ENCODE measurements at regions not wholly inside any gene's neighbourhood (a gene's known extent, or its start where the extent isn't known, plus 50 kb on each side); places are given as distances from the start of the nearest gene placed in this dataset.

- DNase-seq = no peak
Observed at GRCh38 chr16:73326770-73327470, 279.0 kb upstream of the ZFHX3 start.

DNA sequence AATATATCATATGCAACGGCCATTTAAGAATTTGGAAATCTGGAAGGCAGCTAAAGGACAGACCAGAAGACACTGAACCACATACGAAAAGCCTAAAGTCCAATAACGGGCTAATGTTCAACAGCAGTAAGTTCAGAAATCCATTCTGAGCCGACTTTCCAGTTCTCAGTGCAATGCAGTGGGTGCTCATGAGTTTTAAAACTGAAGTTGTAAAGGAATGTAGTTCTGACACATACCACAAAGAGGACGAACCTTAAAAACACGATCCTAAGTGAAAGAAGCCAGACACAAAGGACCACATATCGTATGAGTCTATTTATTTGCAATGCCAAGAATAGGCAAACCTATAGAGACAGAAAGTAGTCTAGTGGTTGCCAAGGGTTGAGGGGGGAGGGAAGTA lies 278.3 kb upstream of the ZFHX3 start:
- DNase-seq = no peak

- DNase-seq = no peak
Observed at GRCh38 chr16:73323880-73324279, 276.0 kb upstream of the ZFHX3 start.

- no peak for DNase-seq
Observed at GRCh38 chr16:73322856-73323255, 274.9 kb upstream of the ZFHX3 start.

- no peak for DNase-seq
Observed at GRCh38 chr16:73321853-73322252, 273.9 kb upstream of the ZFHX3 start.

GRCh38 chr16:73319737-73320136 lies 271.8 kb upstream of the ZFHX3 start:
- DNase-seq = no peak

DNA sequence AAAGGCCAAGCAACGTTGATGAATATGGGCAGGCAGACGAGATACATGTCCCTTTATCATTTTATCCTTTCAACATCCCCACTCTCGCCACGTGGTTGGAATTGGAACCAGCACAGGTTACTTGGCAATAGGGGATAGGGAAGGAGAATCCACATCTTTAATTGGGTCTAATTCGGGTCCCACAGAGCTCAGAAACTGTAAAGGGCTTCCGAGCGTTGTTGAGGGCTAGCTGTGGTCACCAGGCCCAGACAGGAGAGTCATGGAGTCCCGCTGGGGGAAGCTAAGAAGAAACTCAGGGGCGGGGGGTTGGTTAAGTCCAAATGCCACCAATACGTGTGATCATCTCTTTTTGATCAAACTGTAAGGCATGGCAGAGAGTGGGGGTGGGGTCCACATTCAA lies 271.3 kb upstream of the ZFHX3 start:
- no peak for DNase-seq

DNA sequence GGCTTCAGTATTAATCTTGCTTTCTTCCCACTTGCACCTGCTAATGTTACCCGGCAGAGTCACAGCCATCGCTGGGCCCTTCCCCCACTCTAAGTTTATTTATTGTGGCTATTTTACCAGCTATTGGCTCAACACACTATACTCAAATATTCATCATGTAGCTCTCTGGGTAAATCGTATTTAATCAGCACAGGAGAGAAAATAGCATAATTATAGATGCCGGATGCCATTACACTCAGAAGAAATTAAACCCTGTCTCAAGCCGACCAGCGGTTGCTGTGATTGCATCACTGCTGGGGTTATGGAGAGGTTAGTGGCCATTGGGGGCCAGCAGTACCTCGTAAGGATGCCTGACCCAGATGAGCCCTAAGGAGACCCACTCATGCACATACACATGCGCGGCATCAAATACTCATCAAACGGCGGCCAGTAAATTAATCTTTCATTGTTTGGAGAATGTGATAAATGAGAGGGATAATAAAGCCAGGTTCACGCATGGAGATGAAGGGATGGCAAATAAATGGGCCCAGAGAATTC lies 269.5 kb upstream of the ZFHX3 start:
- no peak for DNase-seq

GRCh38 chr16:73315645-73316044 lies 267.7 kb upstream of the ZFHX3 start:
- no peak for DNase-seq

GRCh38 chr16:73313950-73314349 lies 266.0 kb upstream of the ZFHX3 start:
- no peak for DNase-seq

GRCh38 chr16:73311857-73312723 lies 264.2 kb upstream of the ZFHX3 start:
- DNase-seq = no peak

DNA sequence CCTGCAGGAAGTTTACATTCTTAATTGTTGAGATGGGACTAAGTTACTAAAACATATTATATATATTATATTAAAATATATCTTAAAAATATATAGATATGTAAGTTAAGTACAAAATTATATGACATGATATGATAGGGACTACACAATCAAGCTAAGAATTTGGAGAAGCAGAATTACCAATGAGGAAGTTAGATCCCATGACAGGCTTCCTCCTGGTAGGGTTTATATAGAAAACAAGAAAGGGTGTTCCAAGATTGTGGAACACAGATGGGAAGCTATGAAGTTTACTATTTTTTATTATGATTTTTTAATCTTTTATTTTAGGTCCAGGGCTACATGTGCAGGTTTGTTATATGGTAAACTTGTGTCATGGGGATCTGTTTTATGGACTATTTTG lies 260.8 kb upstream of the ZFHX3 start:
- peak; percentile 43 for DNase-seq

- DNase-seq = no peak
Observed at GRCh38 chr16:73306901-73307413, 259.0 kb upstream of the ZFHX3 start.

DNA sequence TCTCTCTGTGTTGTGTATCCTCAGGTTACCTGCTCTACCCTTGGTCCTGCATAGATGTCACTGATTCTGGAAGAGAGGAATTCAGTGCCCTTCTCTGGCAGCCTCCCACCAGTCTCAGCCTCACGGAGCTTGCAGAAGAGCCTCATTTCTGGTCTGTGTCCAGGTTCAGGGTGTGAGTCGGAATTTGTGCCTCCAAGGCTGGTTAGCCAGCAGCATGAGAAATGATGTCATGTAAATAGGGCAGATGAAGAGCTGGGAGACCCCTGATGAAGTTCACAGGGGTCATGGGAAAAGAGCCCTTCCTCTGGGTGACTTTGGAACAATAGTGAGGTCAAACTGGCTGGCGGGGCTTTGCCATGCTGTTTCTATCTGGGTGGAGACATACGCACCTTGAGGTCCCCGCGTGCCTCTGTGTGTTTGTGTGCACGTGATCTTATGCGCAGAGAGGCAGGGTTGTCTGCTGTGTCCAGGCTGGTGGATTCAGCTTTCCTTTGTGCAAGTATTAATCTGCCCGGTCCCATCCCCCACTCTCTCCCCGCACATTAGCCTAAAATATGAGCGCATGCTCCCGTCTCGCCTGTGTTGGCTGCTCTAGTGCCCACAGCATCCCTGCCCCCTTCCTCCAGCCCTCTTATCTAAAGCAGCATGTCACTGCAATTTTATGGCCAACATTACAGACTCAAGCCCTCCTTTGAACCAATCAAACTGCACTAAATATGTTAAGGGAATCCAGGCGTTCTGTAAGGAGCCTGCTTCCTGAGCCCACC lies 256.3 kb upstream of the ZFHX3 start:
- DNase-seq = no peak

- no peak for DNase-seq
Observed at GRCh38 chr16:73302942-73303341, 255.0 kb upstream of the ZFHX3 start.

DNA sequence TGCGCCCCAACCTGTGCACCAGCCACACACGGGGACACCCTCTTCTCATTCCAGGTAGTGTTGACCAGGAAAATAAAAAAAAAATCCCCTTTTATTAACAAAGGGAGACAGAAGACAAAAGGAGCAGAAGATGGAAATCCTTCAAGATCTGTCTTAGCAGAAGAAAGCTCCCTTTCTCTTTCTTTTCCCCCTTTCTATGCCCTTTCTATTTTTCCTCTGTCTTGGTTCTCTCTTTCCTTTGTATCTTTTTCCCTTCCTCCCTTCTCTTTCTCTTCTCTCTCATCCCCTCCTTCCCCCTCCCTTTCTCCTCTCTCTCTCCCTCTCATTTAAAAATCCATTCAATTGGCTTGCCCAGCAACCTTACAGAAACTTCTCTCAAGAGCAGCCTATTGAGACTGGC lies 254.1 kb upstream of the ZFHX3 start:
- no peak for DNase-seq

GRCh38 chr16:73299346-73299745 lies 251.4 kb upstream of the ZFHX3 start:
- DNase-seq = no peak

DNA sequence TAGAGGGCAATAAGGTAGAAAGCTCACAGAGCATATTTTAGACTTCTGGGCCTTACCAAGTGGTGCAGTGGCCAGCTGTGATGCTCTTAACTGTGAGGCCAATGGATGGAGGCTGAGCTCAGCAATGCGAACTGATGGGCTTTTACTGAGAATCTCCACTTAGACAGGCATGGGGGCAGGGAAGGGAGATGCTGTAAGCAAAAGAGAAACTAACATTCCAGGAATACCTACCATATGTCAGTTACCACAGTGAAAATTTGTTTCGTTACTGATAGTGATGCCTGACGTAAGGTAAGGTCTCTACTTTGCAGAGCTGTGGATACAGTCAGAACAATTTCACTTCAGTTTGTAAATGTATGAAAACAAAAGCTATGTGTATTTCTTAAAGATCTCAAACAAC lies 250.6 kb upstream of the ZFHX3 start:
- DNase-seq = no peak

- no peak for DNase-seq
Observed at GRCh38 chr16:73290258-73290657, 242.3 kb upstream of the ZFHX3 start.

DNA sequence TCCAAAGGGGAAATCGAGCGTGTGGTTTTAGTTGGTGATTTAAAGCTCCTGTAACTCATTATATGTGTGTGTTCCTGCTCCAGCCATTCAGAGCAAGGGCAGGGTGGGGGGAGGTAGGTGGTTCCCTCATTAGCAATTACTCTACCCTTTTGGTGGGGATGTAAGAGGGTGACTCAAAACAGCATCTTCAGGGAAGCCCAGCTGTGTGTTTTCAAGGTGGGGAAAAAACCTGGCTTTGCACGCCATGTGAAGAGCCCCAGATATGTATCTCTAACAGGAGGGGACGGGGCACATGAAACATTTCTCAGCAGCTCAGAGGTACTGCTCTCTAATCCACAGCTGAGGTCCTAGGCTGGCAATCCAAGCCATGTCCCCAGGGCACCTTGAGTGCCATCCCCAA lies 241.3 kb upstream of the ZFHX3 start:
- DNase-seq = no peak

- DNase-seq = no peak
Observed at GRCh38 chr16:73288520-73288919, 240.6 kb upstream of the ZFHX3 start.

DNA sequence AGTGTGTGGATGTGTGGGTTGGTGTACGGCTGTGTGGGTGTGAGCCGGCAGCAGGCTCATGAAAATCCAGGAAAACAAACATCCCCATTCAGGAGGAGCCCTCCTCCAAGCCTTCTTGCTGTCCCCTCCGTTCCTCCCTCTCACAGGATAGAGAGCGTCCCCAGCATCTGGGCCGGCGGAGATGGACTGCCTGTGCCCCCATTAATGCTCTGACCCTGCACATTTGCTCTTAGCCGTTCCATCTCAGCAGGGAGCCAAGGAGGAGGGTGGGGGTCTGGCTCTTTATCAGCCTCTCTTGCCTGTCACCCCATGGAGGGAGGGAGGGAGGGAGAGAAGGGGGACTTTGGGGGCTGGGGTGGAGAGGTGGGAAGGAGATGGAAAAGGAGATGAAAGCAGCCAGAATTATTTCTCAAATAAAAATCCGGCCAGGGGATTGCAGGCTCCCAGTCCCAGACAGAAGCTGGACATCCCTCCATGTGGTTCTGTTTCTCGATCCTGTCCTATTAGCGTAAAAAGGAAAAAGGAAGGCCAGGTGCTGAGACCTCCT lies 240.0 kb upstream of the ZFHX3 start:
- DNase-seq = no peak

Data from inflammatory macrophage treated with lipopolysaccharide for 4 hours (primary cell).